ENCODE measurements at regions not wholly inside any gene's neighbourhood (a gene's known extent, or its start where the extent isn't known, plus 50 kb on each side); places are given as distances from the start of the nearest gene placed in this dataset.
A peak's percentile ranks its signal among the peaks of the same experiment; 100 is the strongest.

GRCh38 chr14:61616524-61617185 lies 78.7 kb upstream of the HIF1A start:
- Mint-ChIP-seq H3K36me3 (peaks cover 6% of the 10 kb centered on the region), H3K27me3 (no peaks in the 10 kb centered on the region), H3K27ac (peak overlapping the region in 1 of 2 donors; percentile 10), H3K4me3 (no peak overlapping the region), H3K4me1 (ENCODE audit: low read depth in 2 of 2) (peaks cover 34 to 46% of the 10 kb centered on the region in 2 donors), H3K9me3 (peaks cover 5% of the 10 kb centered on the region)
- ATAC-seq (no peak), DNase-seq (ENCODE audit: low spot score) (no peak)

GRCh38 chr14:61618448-61618847 lies 76.9 kb upstream of the HIF1A start:
- peaks cover 40 to 45% of the 10 kb centered on the region in 2 donors for H3K4me1 Mint-ChIP-seq (ENCODE audit: low read depth in 2 of 2)
- H3K36me3 Mint-ChIP-seq = peaks cover 10% of the 10 kb centered on the region
- DNase-seq (ENCODE audit: low spot score) = no peak
- H3K9me3 Mint-ChIP-seq = peaks cover 5% of the 10 kb centered on the region
- H3K27ac Mint-ChIP-seq = peak overlapping the region; percentile 19 to 98
- no peak overlapping the region for H3K4me3 Mint-ChIP-seq
- no peak for ATAC-seq
- no peaks in the 10 kb centered on the region for H3K27me3 Mint-ChIP-seq

GRCh38 chr14:61619494-61619893 lies 75.8 kb upstream of the HIF1A start:
- peaks cover 10% of the 10 kb centered on the region for H3K36me3 Mint-ChIP-seq

GRCh38 chr14:61620130-61620946 lies 75.0 kb upstream of the HIF1A start:
- Mint-ChIP-seq H3K4me3 (peak overlapping the region; percentile 66), H3K27ac (peak overlapping the region; percentile 84 to 98), H3K27me3 (no peaks in the 10 kb centered on the region), H3K4me1 (ENCODE audit: low read depth in 2 of 2) (peaks cover 48 to 58% of the 10 kb centered on the region in 2 donors), H3K36me3 (peaks cover 15% of the 10 kb centered on the region), H3K9me3 (peaks cover 9% of the 10 kb centered on the region)
- peak; percentile 83 for DNase-seq (ENCODE audit: low spot score)
- peak; percentile 96 to 97 for ATAC-seq

More at GRCh38 chr14:61619494-61619893, 75.8 kb upstream of the HIF1A start:
- DNase-seq (ENCODE audit: low spot score) (no peak), ATAC-seq (no peak)
- Mint-ChIP-seq H3K27me3 (no peaks in the 10 kb centered on the region), H3K4me3 (peak overlapping the region; percentile 66), H3K27ac (peak overlapping the region; percentile 84 to 98), H3K9me3 (peaks cover 5% of the 10 kb centered on the region), H3K4me1 (ENCODE audit: low read depth in 2 of 2) (peaks cover 43 to 51% of the 10 kb centered on the region in 2 donors)

- ATAC-seq = no peak
- Mint-ChIP-seq H3K27me3 (no peaks in the 10 kb centered on the region), H3K4me3 (peak overlapping the region; percentile 66), H3K36me3 (peaks cover 15% of the 10 kb centered on the region), H3K9me3 (peaks cover 14% of the 10 kb centered on the region), H3K4me1 (ENCODE audit: low read depth in 2 of 2) (peaks cover 56 to 66% of the 10 kb centered on the region in 2 donors), H3K27ac (peak overlapping the region; percentile 84 to 98)
- no peak for DNase-seq (ENCODE audit: low spot score)
Measured at GRCh38 chr14:61621444-61621843, 73.9 kb upstream of the HIF1A start.

- H3K9me3 Mint-ChIP-seq = peaks cover 15% of the 10 kb centered on the region
- H3K4me3 Mint-ChIP-seq = peak overlapping the region; percentile 66
- no peaks in the 10 kb centered on the region for H3K27me3 Mint-ChIP-seq
- peaks cover 58 to 68% of the 10 kb centered on the region in 2 donors for H3K4me1 Mint-ChIP-seq (ENCODE audit: low read depth in 2 of 2)
- ATAC-seq (no peak), DNase-seq (ENCODE audit: low spot score) (no peak)
- H3K36me3 Mint-ChIP-seq = peaks cover 15% of the 10 kb centered on the region
- peak overlapping the region; percentile 84 to 98 for H3K27ac Mint-ChIP-seq
Measured at GRCh38 chr14:61622051-61622450, 73.3 kb upstream of the HIF1A start.

- Mint-ChIP-seq H3K4me3 (no peak overlapping the region), H3K9me3 (peaks cover 17% of the 10 kb centered on the region), H3K36me3 (peaks cover 9% of the 10 kb centered on the region), H3K27me3 (no peaks in the 10 kb centered on the region), H3K4me1 (ENCODE audit: low read depth in 2 of 2) (peaks cover 57 to 61% of the 10 kb centered on the region in 2 donors), H3K27ac (peak overlapping the region in 1 of 2 donors; percentile 38)
- DNase-seq (ENCODE audit: low spot score) (no peak), ATAC-seq (no peak)
Measured at GRCh38 chr14:61623927-61624326, 71.4 kb upstream of the HIF1A start.

GRCh38 chr14:61625165-61625564 lies 70.1 kb upstream of the HIF1A start:
- ATAC-seq = no peak
- Mint-ChIP-seq H3K9me3 (peaks cover 17% of the 10 kb centered on the region), H3K4me3 (peak overlapping the region; percentile 26), H3K27ac (peak overlapping the region; percentile 15 to 81), H3K4me1 (ENCODE audit: low read depth in 2 of 2) (peaks cover 50 to 55% of the 10 kb centered on the region in 2 donors), H3K36me3 (peaks cover 9% of the 10 kb centered on the region), H3K27me3 (no peaks in the 10 kb centered on the region)
- DNase-seq (ENCODE audit: low spot score) = no peak

GRCh38 chr14:61627612-61628011 lies 67.7 kb upstream of the HIF1A start:
- DNase-seq (ENCODE audit: low spot score) (no peak), ATAC-seq (no peak)
- Mint-ChIP-seq H3K27me3 (no peaks in the 10 kb centered on the region), H3K36me3 (peaks cover 5% of the 10 kb centered on the region), H3K4me1 (ENCODE audit: low read depth in 2 of 2) (peaks cover 28 to 42% of the 10 kb centered on the region in 2 donors), H3K9me3 (peaks cover 17% of the 10 kb centered on the region), H3K27ac (peak overlapping the region in 1 of 2 donors; percentile 66), H3K4me3 (no peak overlapping the region)

GRCh38 chr14:61628016-61628725 lies 67.1 kb upstream of the HIF1A start:
- Mint-ChIP-seq H3K36me3 (peaks cover 5% of the 10 kb centered on the region), H3K4me1 (ENCODE audit: low read depth in 2 of 2) (peaks cover 28 to 38% of the 10 kb centered on the region in 2 donors)
- no peak for DNase-seq (ENCODE audit: low spot score)

GRCh38 chr14:61630399-61631044 lies 64.8 kb upstream of the HIF1A start:
- Mint-ChIP-seq H3K27ac (no peak overlapping the region), H3K9me3 (peaks cover 13% of the 10 kb centered on the region), H3K27me3 (no peaks in the 10 kb centered on the region), H3K4me1 (ENCODE audit: low read depth in 2 of 2) (peaks cover 19 to 29% of the 10 kb centered on the region in 2 donors), H3K4me3 (no peak overlapping the region), H3K36me3 (peaks cover 5% of the 10 kb centered on the region)
- ATAC-seq (no peak), DNase-seq (ENCODE audit: low spot score) (no peak)

More at GRCh38 chr14:61628016-61628725, 67.1 kb upstream of the HIF1A start:
- Mint-ChIP-seq H3K9me3 (peaks cover 17% of the 10 kb centered on the region), H3K27ac (peak overlapping the region in 1 of 2 donors; percentile 66), H3K27me3 (no peaks in the 10 kb centered on the region), H3K4me3 (no peak overlapping the region)
- ATAC-seq = no peak

- Mint-ChIP-seq H3K4me3 (no peak overlapping the region), H3K27ac (no peak overlapping the region), H3K36me3 (peaks cover 5% of the 10 kb centered on the region), H3K9me3 (peaks cover 15% of the 10 kb centered on the region), H3K4me1 (ENCODE audit: low read depth in 2 of 2) (peaks cover 19 to 29% of the 10 kb centered on the region in 2 donors), H3K27me3 (no peaks in the 10 kb centered on the region)
- no peak for ATAC-seq
- DNase-seq (ENCODE audit: low spot score) = no peak
Measured at GRCh38 chr14:61631045-61631687, 64.1 kb upstream of the HIF1A start.

GRCh38 chr14:61632401-61632800 lies 62.9 kb upstream of the HIF1A start:
- peaks cover 10% of the 10 kb centered on the region for H3K9me3 Mint-ChIP-seq
- H3K4me3 Mint-ChIP-seq = no peak overlapping the region
- no peaks in the 10 kb centered on the region for H3K27me3 Mint-ChIP-seq
- peaks cover 19 to 33% of the 10 kb centered on the region in 2 donors for H3K4me1 Mint-ChIP-seq (ENCODE audit: low read depth in 2 of 2)
- peaks cover 5% of the 10 kb centered on the region for H3K36me3 Mint-ChIP-seq
- peak overlapping the region in 1 of 2 donors; percentile 60 for H3K27ac Mint-ChIP-seq
- DNase-seq (ENCODE audit: low spot score) (no peak), ATAC-seq (no peak)
